ENCODE measurements at regions not wholly inside any gene's neighbourhood (a gene's known extent, or its start where the extent isn't known, plus 50 kb on each side); places are given as distances from the start of the nearest gene placed in this dataset.

DNA sequence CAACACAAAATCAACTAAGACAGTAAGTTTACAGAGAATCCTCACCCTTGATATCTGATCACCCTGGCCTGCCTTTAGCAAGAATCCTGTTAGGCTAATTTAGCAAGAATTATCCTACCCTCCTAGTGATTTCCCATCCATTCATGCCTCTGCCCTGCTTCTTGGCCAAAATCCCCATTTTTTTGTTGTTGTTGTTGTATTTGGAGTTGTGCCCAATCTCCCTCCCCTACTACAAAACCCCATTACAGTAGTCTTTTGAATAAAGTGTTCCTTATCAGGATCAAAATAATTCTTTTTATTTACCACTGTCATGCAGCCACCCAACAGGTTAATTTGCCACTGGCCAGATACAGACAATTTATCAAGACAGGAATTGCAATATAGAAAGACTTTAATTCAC lies 58.5 kb upstream of the CLINT1 start:
- TF ChIP-seq POLR2AphosphoS5 (IDR thresholded peaks at IDR 0.05) (no peak), POLR2A (IDR thresholded peaks at IDR 0.05) (no peak), EP300 (IDR thresholded peaks at IDR 0.05) (no peak)
- TF ChIP-seq, protein P1, sequence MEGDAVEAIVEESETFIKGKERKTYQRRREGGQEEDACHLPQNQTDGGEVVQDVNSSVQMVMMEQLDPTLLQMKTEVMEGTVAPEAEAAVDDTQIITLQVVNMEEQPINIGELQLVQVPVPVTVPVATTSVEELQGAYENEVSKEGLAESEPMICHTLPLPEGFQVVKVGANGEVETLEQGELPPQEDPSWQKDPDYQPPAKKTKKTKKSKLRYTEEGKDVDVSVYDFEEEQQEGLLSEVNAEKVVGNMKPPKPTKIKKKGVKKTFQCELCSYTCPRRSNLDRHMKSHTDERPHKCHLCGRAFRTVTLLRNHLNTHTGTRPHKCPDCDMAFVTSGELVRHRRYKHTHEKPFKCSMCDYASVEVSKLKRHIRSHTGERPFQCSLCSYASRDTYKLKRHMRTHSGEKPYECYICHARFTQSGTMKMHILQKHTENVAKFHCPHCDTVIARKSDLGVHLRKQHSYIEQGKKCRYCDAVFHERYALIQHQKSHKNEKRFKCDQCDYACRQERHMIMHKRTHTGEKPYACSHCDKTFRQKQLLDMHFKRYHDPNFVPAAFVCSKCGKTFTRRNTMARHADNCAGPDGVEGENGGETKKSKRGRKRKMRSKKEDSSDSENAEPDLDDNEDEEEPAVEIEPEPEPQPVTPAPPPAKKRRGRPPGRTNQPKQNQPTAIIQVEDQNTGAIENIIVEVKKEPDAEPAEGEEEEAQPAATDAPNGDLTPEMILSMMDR (IDR thresholded peaks at IDR 0.05), result no peak
